Astrocyte (in vitro differentiated cells and primary cell): ENCODE measurements at regions not wholly inside any gene's neighbourhood (a gene's known extent, or its start where the extent isn't known, plus 50 kb on each side); places are given as distances from the start of the nearest gene placed in this dataset.

Experiments
- DNase-seq: peaks from one replicate; pipeline ENCODE4 v3.0.0-alpha.2; 2010; ENCODE audit warnings: low read depth
- FAIRE-seq: peaks from 2 replicates; lab custom pipeline; 2011; peaks lifted over from hg19 to GRCh38; lab: Jason Lieb, UNC
- H2AFZ ChIP-seq: 2 replicates; pipeline ENCODE4 v1.6.0; 2012; ENCODE audit warnings: low read depth, low read length, inconsistent platforms
- H3K27ac ChIP-seq: 2 replicates; pipeline ENCODE4 v1.5.1; 2011; ENCODE audit warnings: low read depth, low read length, inconsistent platforms
- H3K27me3 ChIP-seq: 2 replicates; pipeline ENCODE4 v1.6.0; 2011; ENCODE audit warnings: low read length, inconsistent platforms; ENCODE audit not compliant: insufficient read depth
- H3K36me3 ChIP-seq: 2 replicates; pipeline ENCODE4 v1.5.1; 2011; ENCODE audit warnings: low read length, inconsistent platforms; ENCODE audit not compliant: insufficient read depth
- H3K4me1 ChIP-seq: 2 replicates; pipeline ENCODE4 v1.5.1; 2011; ENCODE audit warnings: low read length, inconsistent platforms; ENCODE audit not compliant: insufficient read depth
- H3K4me2 ChIP-seq: 2 replicates; pipeline ENCODE4 v1.6.0; 2012; ENCODE audit warnings: low read length, inconsistent platforms
- H3K4me3 ChIP-seq: 2 replicates; pipeline ENCODE4 v1.5.1; 2011; ENCODE audit warnings: low read depth, mild to moderate bottlenecking, low read length, inconsistent platforms; ENCODE audit not compliant: insufficient read depth
- H3K79me2 ChIP-seq: 2 replicates; pipeline ENCODE4 v1.6.0; 2012; ENCODE audit warnings: mild to moderate bottlenecking, low read length, inconsistent platforms; ENCODE audit not compliant: insufficient read depth
- H3K9ac ChIP-seq: 2 replicates; pipeline ENCODE4 v1.6.0; 2012; ENCODE audit warnings: mild to moderate bottlenecking, low read length, inconsistent platforms
- H3K9me3 ChIP-seq: 2 replicates; pipeline ENCODE4 v1.5.1; 2012; ENCODE audit warnings: low read depth, mild to moderate bottlenecking, low read length, inconsistent platforms; ENCODE audit not compliant: insufficient read depth
- H4K20me1 ChIP-seq: 2 replicates; pipeline ENCODE4 v1.6.0; 2012; ENCODE audit warnings: low read length, inconsistent platforms; ENCODE audit not compliant: insufficient read depth
- H3K27ac Mint-ChIP-seq: one replicate; pipeline ENCODE4 v1.8.0; 2021; ENCODE audit warnings: mild to moderate bottlenecking, mixed read lengths; ENCODE audit not compliant: unreplicated experiment
- H3K27me3 Mint-ChIP-seq: one replicate; pipeline ENCODE4 v1.8.0; 2021; ENCODE audit warnings: low read depth, mixed read lengths; ENCODE audit not compliant: unreplicated experiment
- H3K36me3 Mint-ChIP-seq: one replicate; pipeline ENCODE4 v1.8.0; 2021; ENCODE audit warnings: low read depth, mixed read lengths; ENCODE audit not compliant: unreplicated experiment
- H3K4me1 Mint-ChIP-seq: one replicate; pipeline ENCODE4 v1.8.0; 2021; ENCODE audit warnings: low read depth, mixed read lengths; ENCODE audit not compliant: unreplicated experiment
- H3K4me3 Mint-ChIP-seq: one replicate; pipeline ENCODE4 v1.8.0; 2021; ENCODE audit warnings: mild to moderate bottlenecking, moderate library complexity, mixed read lengths; ENCODE audit not compliant: unreplicated experiment
- H3K9me3 Mint-ChIP-seq: one replicate; pipeline ENCODE4 v1.8.0; 2021; ENCODE audit warnings: mild to moderate bottlenecking, mixed read lengths; ENCODE audit not compliant: unreplicated experiment
- CTCF ChIP-seq: IDR thresholded peaks from 2 replicates; pipeline ENCODE4 v1.5.1; 2011; ENCODE audit warnings: low read depth, mild to moderate bottlenecking, inconsistent platforms, low read length, moderate library complexity; ENCODE audit not compliant: insufficient read depth
- EZH2 ChIP-seq: IDR thresholded peaks from 2 replicates; pipeline ENCODE4 v1.6.1; 2012; ENCODE audit warnings: mild to moderate bottlenecking, low read length, inconsistent platforms; ENCODE audit not compliant: insufficient read depth

- Histone ChIP-seq H3K27ac (no peak overlapping the region), H3K4me1 (no peaks in the 10 kb centered on the region), H2AFZ (no peak overlapping the region), H4K20me1 (no peaks in the 10 kb centered on the region), H3K79me2 (no peaks in the 10 kb centered on the region), H3K4me3 (no peak overlapping the region), H3K4me2 (no peak overlapping the region), H3K9ac (no peak overlapping the region), H3K27me3 (no peaks in the 10 kb centered on the region), H3K9me3 (peaks cover 4% of the 10 kb centered on the region), H3K36me3 (no peaks in the 10 kb centered on the region)
- no peak overlapping the region for H3K4me3 Mint-ChIP-seq
- H3K27me3 Mint-ChIP-seq = peaks cover 11% of the 10 kb centered on the region
- H3K4me1 Mint-ChIP-seq = no peaks in the 10 kb centered on the region
- H3K9me3 Mint-ChIP-seq = peaks cover 6% of the 10 kb centered on the region
- H3K36me3 Mint-ChIP-seq = no peaks in the 10 kb centered on the region
- H3K27ac Mint-ChIP-seq = no peak overlapping the region
- FAIRE-seq (no peak), DNase-seq (no peak)
- TF ChIP-seq CTCF (no peak), EZH2 (no peak)
Measured at GRCh38 chr9:93891549-93892310, 63.4 kb downstream of the BARX1 start.

GRCh38 chr9:93891050-93891449 is 64.1 kb downstream of the BARX1 start:
- Histone ChIP-seq H3K36me3 (no peaks in the 10 kb centered on the region), H3K79me2 (no peaks in the 10 kb centered on the region), H3K4me2 (no peak overlapping the region), H2AFZ (no peak overlapping the region), H3K9ac (no peak overlapping the region), H3K27ac (no peak overlapping the region), H3K9me3 (peaks cover 4% of the 10 kb centered on the region), H3K27me3 (no peaks in the 10 kb centered on the region), H4K20me1 (no peaks in the 10 kb centered on the region), H3K4me3 (no peak overlapping the region), H3K4me1 (no peaks in the 10 kb centered on the region)
- H3K36me3 Mint-ChIP-seq = no peaks in the 10 kb centered on the region
- TF ChIP-seq EZH2 (no peak), CTCF (no peak)
- FAIRE-seq (no peak), DNase-seq (no peak)
- no peak overlapping the region for H3K27ac Mint-ChIP-seq
- peaks cover 11% of the 10 kb centered on the region for H3K27me3 Mint-ChIP-seq
- H3K4me1 Mint-ChIP-seq = no peaks in the 10 kb centered on the region
- peaks cover 6% of the 10 kb centered on the region for H3K9me3 Mint-ChIP-seq
- no peak overlapping the region for H3K4me3 Mint-ChIP-seq

GRCh38 chr9:93890436-93890935 is 64.7 kb downstream of the BARX1 start:
- Histone ChIP-seq H3K27me3 (no peaks in the 10 kb centered on the region), H3K4me3 (no peak overlapping the region), H3K4me1 (no peaks in the 10 kb centered on the region), H4K20me1 (no peaks in the 10 kb centered on the region), H3K4me2 (no peak overlapping the region), H3K27ac (no peak overlapping the region), H3K9me3 (peaks cover 5% of the 10 kb centered on the region), H3K79me2 (no peaks in the 10 kb centered on the region), H2AFZ (no peak overlapping the region), H3K9ac (no peak overlapping the region), H3K36me3 (no peaks in the 10 kb centered on the region)
- DNase-seq (no peak), FAIRE-seq (no peak)
- Mint-ChIP-seq H3K4me3 (no peak overlapping the region), H3K27ac (no peak overlapping the region), H3K36me3 (no peaks in the 10 kb centered on the region), H3K9me3 (peaks cover 6% of the 10 kb centered on the region), H3K27me3 (peaks cover 11% of the 10 kb centered on the region), H3K4me1 (no peaks in the 10 kb centered on the region)
- TF ChIP-seq EZH2 = no peak
- no peak for TF ChIP-seq CTCF
